GF-D8 (cell line): ENCODE measurements at regions not wholly inside any gene's neighbourhood (a gene's known extent, or its start where the extent isn't known, plus 50 kb on each side); places are given as distances from the start of the nearest gene placed in this dataset.
"Not testable (repeated sequence)": the region's sequence is repeated elsewhere in the genome, so short reads cannot be mapped to it uniquely, and the experiment has no call there.

Experiments
- DNase-seq: peaks from one replicate; lab custom pipeline; 2025; lab: John Stamatoyannopoulos, UW

- no peak for DNase-seq
These were observed 528.1 kb upstream of the SEMA3D start for GRCh38 chr7:85714951-85715350.

- DNase-seq: no peak
These were observed 527.3 kb upstream of the SEMA3D start for GRCh38 chr7:85714043-85714578.

GRCh38 chr7:85713171-85713570, 526.3 kb upstream of the SEMA3D start:
- DNase-seq: no peak

GRCh38 chr7:85711894-85712293, 525.0 kb upstream of the SEMA3D start:
- DNase-seq: no peak

- DNase-seq: no peak
These were observed 524.1 kb upstream of the SEMA3D start for GRCh38 chr7:85710960-85711359.

GRCh38 chr7:85708221-85708620, 521.4 kb upstream of the SEMA3D start:
- no peak for DNase-seq

GRCh38 chr7:85705076-85705475, 518.2 kb upstream of the SEMA3D start:
- no peak for DNase-seq

- DNase-seq: no peak
These were observed 516.6 kb upstream of the SEMA3D start for GRCh38 chr7:85703251-85704010.

GRCh38 chr7:85702348-85702747, 515.5 kb upstream of the SEMA3D start:
- no peak for DNase-seq

GRCh38 chr7:85699482-85699881, 512.6 kb upstream of the SEMA3D start:
- no peak for DNase-seq

GRCh38 chr7:85695533-85695932, 508.7 kb upstream of the SEMA3D start:
- no peak for DNase-seq

- no peak for DNase-seq
These were observed 508.2 kb upstream of the SEMA3D start for GRCh38 chr7:85695041-85695440.

GRCh38 chr7:85693326-85693725, 506.5 kb upstream of the SEMA3D start:
- no peak for DNase-seq

GRCh38 chr7:85688712-85689111, 501.9 kb upstream of the SEMA3D start:
- DNase-seq: no peak

GRCh38 chr7:85686401-85687181, 499.7 kb upstream of the SEMA3D start:
- DNase-seq: no peak

GRCh38 chr7:85685901-85686300, 499.0 kb upstream of the SEMA3D start:
- DNase-seq: no peak

- DNase-seq: no peak
These were observed 496.2 kb upstream of the SEMA3D start for GRCh38 chr7:85682833-85683620.

- no peak for DNase-seq
These were observed 494.4 kb upstream of the SEMA3D start for GRCh38 chr7:85681241-85681640.

GRCh38 chr7:85675093-85675492, 488.2 kb upstream of the SEMA3D start:
- DNase-seq: not testable (repeated sequence)

GRCh38 chr7:85673876-85674275, 487.0 kb upstream of the SEMA3D start:
- no peak for DNase-seq

- DNase-seq: no peak
These were observed 482.4 kb upstream of the SEMA3D start for GRCh38 chr7:85669225-85669624.

- DNase-seq: no peak
These were observed 477.5 kb upstream of the SEMA3D start for GRCh38 chr7:85664341-85664740.
